ENCODE measurements at regions not wholly inside any gene's neighbourhood (a gene's known extent, or its start where the extent isn't known, plus 50 kb on each side); places are given as distances from the start of the nearest gene placed in this dataset.

DNA sequence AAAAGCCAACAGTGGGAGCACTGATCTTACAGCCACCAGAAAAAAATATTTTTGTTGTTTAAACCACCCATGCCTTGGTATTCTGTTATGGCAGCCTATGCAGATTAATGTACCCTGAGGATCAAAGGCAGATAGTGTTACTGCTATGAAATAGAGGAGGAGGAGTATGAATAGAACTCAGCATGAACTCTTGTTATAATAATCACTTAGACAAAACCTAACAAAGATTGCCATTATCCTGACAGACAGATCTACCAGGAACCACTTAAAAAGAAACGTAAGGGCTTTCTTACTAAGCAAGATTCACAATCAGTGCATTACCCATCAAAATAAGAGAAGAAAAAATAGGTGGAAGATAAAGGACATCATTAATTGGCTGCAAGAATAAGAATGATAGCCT, 558.3 kb downstream of the GALC start:
- TF ChIP-seq, protein P1, sequence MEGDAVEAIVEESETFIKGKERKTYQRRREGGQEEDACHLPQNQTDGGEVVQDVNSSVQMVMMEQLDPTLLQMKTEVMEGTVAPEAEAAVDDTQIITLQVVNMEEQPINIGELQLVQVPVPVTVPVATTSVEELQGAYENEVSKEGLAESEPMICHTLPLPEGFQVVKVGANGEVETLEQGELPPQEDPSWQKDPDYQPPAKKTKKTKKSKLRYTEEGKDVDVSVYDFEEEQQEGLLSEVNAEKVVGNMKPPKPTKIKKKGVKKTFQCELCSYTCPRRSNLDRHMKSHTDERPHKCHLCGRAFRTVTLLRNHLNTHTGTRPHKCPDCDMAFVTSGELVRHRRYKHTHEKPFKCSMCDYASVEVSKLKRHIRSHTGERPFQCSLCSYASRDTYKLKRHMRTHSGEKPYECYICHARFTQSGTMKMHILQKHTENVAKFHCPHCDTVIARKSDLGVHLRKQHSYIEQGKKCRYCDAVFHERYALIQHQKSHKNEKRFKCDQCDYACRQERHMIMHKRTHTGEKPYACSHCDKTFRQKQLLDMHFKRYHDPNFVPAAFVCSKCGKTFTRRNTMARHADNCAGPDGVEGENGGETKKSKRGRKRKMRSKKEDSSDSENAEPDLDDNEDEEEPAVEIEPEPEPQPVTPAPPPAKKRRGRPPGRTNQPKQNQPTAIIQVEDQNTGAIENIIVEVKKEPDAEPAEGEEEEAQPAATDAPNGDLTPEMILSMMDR (IDR thresholded peaks at IDR 0.05): no peak
- no peak for TF ChIP-seq POLR2A (IDR thresholded peaks at IDR 0.05)

Measured in thyroid gland (tissue), 4 donors.